ENCODE measurements at regions not wholly inside any gene's neighbourhood (a gene's known extent, or its start where the extent isn't known, plus 50 kb on each side); places are given as distances from the start of the nearest gene placed in this dataset.

- Mint-ChIP-seq H3K27ac (no peak overlapping the region), H3K27me3 (ENCODE audit: insufficient read depth, low read depth) (no peaks in the 10 kb centered on the region), H3K4me1 (no peaks in the 10 kb centered on the region), H3K36me3 (no peaks in the 10 kb centered on the region), H3K4me3 (no peak overlapping the region), H3K9me3 (peaks cover 2% of the 10 kb centered on the region)
- H3K36me3 ChIP-seq: no peaks in the 10 kb centered on the region
- no peaks in the 10 kb centered on the region for H3F3A ChIP-seq (ENCODE audit: low read depth)
- no peak overlapping the region for H3K4me2 ChIP-seq
- no peaks in the 10 kb centered on the region for H3K27me3 ChIP-seq
- no peaks in the 10 kb centered on the region for H3K4me1 ChIP-seq
- no peak overlapping the region for H3K27ac ChIP-seq
- no peaks in the 10 kb centered on the region for H3K79me2 ChIP-seq (ENCODE audit: low read depth)
- H3K4me3 ChIP-seq: no peak overlapping the region
- TF ChIP-seq EZH2 (IDR thresholded peaks at IDR 0.05): no peak
- no peak for TF ChIP-seq CTCF (IDR thresholded peaks at IDR 0.05)
- no peak for TF ChIP-seq EZH2phosphoT487 (IDR thresholded peaks at IDR 0.05)
- DNase-seq (ENCODE audit: low spot score): no peak
- H3K9me3 ChIP-seq (ENCODE audit: low read depth): no peaks in the 10 kb centered on the region
- no peak overlapping the region for H3K9ac ChIP-seq
- no peak overlapping the region for H2AFZ ChIP-seq (replicated peaks)
- no peaks in the 10 kb centered on the region for H4K20me1 ChIP-seq (ENCODE audit: low read depth)
Observed at GRCh38 chr13:69363360-69363759, 744.3 kb upstream of the ATXN8OS start.

GRCh38 chr13:69331245-69331644 is 776.4 kb upstream of the ATXN8OS start:
- Histone ChIP-seq H2AFZ (replicated peaks) (no peak overlapping the region), H3K36me3 (no peaks in the 10 kb centered on the region), H3K79me2 (ENCODE audit: low read depth) (no peaks in the 10 kb centered on the region), H3K27me3 (no peaks in the 10 kb centered on the region), H3K4me2 (no peak overlapping the region), H3K9ac (no peak overlapping the region), H3K4me1 (no peaks in the 10 kb centered on the region), H3K27ac (no peak overlapping the region), H3K4me3 (no peak overlapping the region), H3F3A (ENCODE audit: low read depth) (no peaks in the 10 kb centered on the region), H4K20me1 (ENCODE audit: low read depth) (no peaks in the 10 kb centered on the region), H3K9me3 (ENCODE audit: low read depth) (no peaks in the 10 kb centered on the region)
- Mint-ChIP-seq H3K27ac (no peak overlapping the region), H3K36me3 (no peaks in the 10 kb centered on the region), H3K4me3 (no peak overlapping the region), H3K4me1 (no peaks in the 10 kb centered on the region), H3K9me3 (no peaks in the 10 kb centered on the region), H3K27me3 (ENCODE audit: insufficient read depth, low read depth) (no peaks in the 10 kb centered on the region)
- no peak for TF ChIP-seq EZH2phosphoT487 (IDR thresholded peaks at IDR 0.05)
- no peak for TF ChIP-seq CTCF (IDR thresholded peaks at IDR 0.05)
- TF ChIP-seq EZH2 (IDR thresholded peaks at IDR 0.05): no peak
- DNase-seq (ENCODE audit: low spot score): no peak

GRCh38 chr13:69324090-69324886 is 783.3 kb upstream of the ATXN8OS start:
- no peaks in the 10 kb centered on the region for H4K20me1 ChIP-seq (ENCODE audit: low read depth)
- H3K27me3 Mint-ChIP-seq (ENCODE audit: insufficient read depth, low read depth): no peaks in the 10 kb centered on the region
- no peaks in the 10 kb centered on the region for H3K9me3 Mint-ChIP-seq

More at GRCh38 chr13:69324090-69324886, 783.3 kb upstream of the ATXN8OS start:
- no peaks in the 10 kb centered on the region for H3K4me1 ChIP-seq
- no peaks in the 10 kb centered on the region for H3K27me3 ChIP-seq
- no peaks in the 10 kb centered on the region for H3K4me1 Mint-ChIP-seq
- H3K4me3 Mint-ChIP-seq: no peak overlapping the region
- H3K9ac ChIP-seq: no peak overlapping the region
- no peak overlapping the region for H2AFZ ChIP-seq (replicated peaks)
- no peaks in the 10 kb centered on the region for H3K36me3 ChIP-seq
- no peak overlapping the region for H3K27ac ChIP-seq
- no peak overlapping the region for H3K4me2 ChIP-seq
- TF ChIP-seq EZH2 (IDR thresholded peaks at IDR 0.05): no peak
- peak; percentile 52 for TF ChIP-seq CTCF (IDR thresholded peaks at IDR 0.05)
- H3F3A ChIP-seq (ENCODE audit: low read depth): no peaks in the 10 kb centered on the region
- peak; percentile 29 for DNase-seq (ENCODE audit: low spot score)
- no peaks in the 10 kb centered on the region for H3K36me3 Mint-ChIP-seq
- no peak overlapping the region for H3K4me3 ChIP-seq
- no peaks in the 10 kb centered on the region for H3K9me3 ChIP-seq (ENCODE audit: low read depth)
- no peaks in the 10 kb centered on the region for H3K79me2 ChIP-seq (ENCODE audit: low read depth)
- H3K27ac Mint-ChIP-seq: no peak overlapping the region

Data from neural progenitor cell (in vitro differentiated cells).